ENCODE measurements at regions not wholly inside any gene's neighbourhood (a gene's known extent, or its start where the extent isn't known, plus 50 kb on each side); places are given as distances from the start of the nearest gene placed in this dataset.

- intact Hi-C loops (cut with micrococcal nuclease; ENCODE audit: unreplicated experiment), result no loop called here
- no peak for TF ChIP-seq EZH2phosphoT487 (IDR thresholded peaks at IDR 0.05; ENCODE audit: borderline replicate concordance, low read depth, low read length)
- TF ChIP-seq CTCF (conservative IDR thresholded peaks at IDR 0.05; ENCODE audit: low read length), result no peak
- Histone ChIP-seq H3K9me2 (ENCODE audit: insufficient read depth, low read length) (no peaks in the 10 kb centered on the region), H3K4me3 (ENCODE audit: low read depth, low read length, poor library complexity, severe bottlenecking) (no peak overlapping the region), H3K36me3 (ENCODE audit: insufficient read depth, low read length) (no peaks in the 10 kb centered on the region), H2AFZ (ENCODE audit: low read length) (no peak overlapping the region), H3K4me2 (ENCODE audit: low read length) (no peak overlapping the region), H3K79me2 (ENCODE audit: insufficient read depth, low read depth, low read length) (no peaks in the 10 kb centered on the region), H3K9me3 (ENCODE audit: low read length) (no peaks in the 10 kb centered on the region), H3K4me1 (ENCODE audit: insufficient read depth, low read length, poor library complexity, severe bottlenecking) (no peaks in the 10 kb centered on the region), H3K27ac (ENCODE audit: low read depth, low read length, poor library complexity, severe bottlenecking) (no peak overlapping the region), H4K20me1 (ENCODE audit: insufficient read depth, low read length) (no peaks in the 10 kb centered on the region; the same call in 1 of the 2 replicates)
- CTCF ChIA-PET (ENCODE audit: unreplicated experiment), result no interaction called here
- no TSS peak for BruUV-seq (replicated peaks)
- DNase-seq (ENCODE audit: low spot score), result no peak
- POLR2A ChIA-PET, result interaction anchor here (0.8 kb wide), 1 partner anchor 43 kb away, joined by 3 read pairs; no protein-coding TSS in a partner anchor
Measured at GRCh38 chr12:25623816-25624215, 70.7 kb upstream of the LMNTD1 start.

- intact Hi-C loops (cut with micrococcal nuclease; ENCODE audit: unreplicated experiment), result no loop called here
- POLR2A ChIA-PET, result interaction anchor here (1.1 kb wide), 1 partner anchor 464 kb away, joined by 4 read pairs; no protein-coding TSS in a partner anchor
- no peak for DNase-seq (ENCODE audit: low spot score)
- H3K4me1 ChIP-seq (ENCODE audit: insufficient read depth, low read length, poor library complexity, severe bottlenecking), result no peaks in the 10 kb centered on the region
- H3K4me2 ChIP-seq (ENCODE audit: low read length), result no peak overlapping the region
- H4K20me1 ChIP-seq (ENCODE audit: insufficient read depth, low read length), result no peaks in the 10 kb centered on the region; the same call in 1 of the 2 replicates
- no peaks in the 10 kb centered on the region for H3K79me2 ChIP-seq (ENCODE audit: insufficient read depth, low read depth, low read length)
- H3K36me3 ChIP-seq (ENCODE audit: insufficient read depth, low read length), result no peaks in the 10 kb centered on the region
- H3K9me2 ChIP-seq (ENCODE audit: insufficient read depth, low read length), result no peaks in the 10 kb centered on the region
- CTCF ChIA-PET (ENCODE audit: unreplicated experiment), result no interaction called here
- H2AFZ ChIP-seq (ENCODE audit: low read length), result no peak overlapping the region
- H3K9me3 ChIP-seq (ENCODE audit: low read length), result no peaks in the 10 kb centered on the region
- TF ChIP-seq EZH2phosphoT487 (IDR thresholded peaks at IDR 0.05; ENCODE audit: borderline replicate concordance, low read depth, low read length), result no peak
- no peak for TF ChIP-seq CTCF (conservative IDR thresholded peaks at IDR 0.05; ENCODE audit: low read length)
- no peak overlapping the region for H3K4me3 ChIP-seq (ENCODE audit: low read depth, low read length, poor library complexity, severe bottlenecking)
- no peak overlapping the region for H3K27ac ChIP-seq (ENCODE audit: low read depth, low read length, poor library complexity, severe bottlenecking)
- no TSS peak for BruUV-seq (replicated peaks)
Measured at GRCh38 chr12:25625146-25625545, 72.1 kb upstream of the LMNTD1 start.

GRCh38 chr12:25629341-25629740 lies 76.3 kb upstream of the LMNTD1 start:
- no peaks in the 10 kb centered on the region for H3K9me3 ChIP-seq (ENCODE audit: low read length)
- BruUV-seq (replicated peaks), result no TSS peak
- CTCF ChIA-PET (ENCODE audit: unreplicated experiment), result no interaction called here

More at GRCh38 chr12:25629341-25629740, 76.3 kb upstream of the LMNTD1 start:
- Histone ChIP-seq H3K36me3 (ENCODE audit: insufficient read depth, low read length) (no peaks in the 10 kb centered on the region), H3K79me2 (ENCODE audit: insufficient read depth, low read depth, low read length) (no peaks in the 10 kb centered on the region), H3K4me1 (ENCODE audit: insufficient read depth, low read length, poor library complexity, severe bottlenecking) (no peaks in the 10 kb centered on the region), H3K27ac (ENCODE audit: low read depth, low read length, poor library complexity, severe bottlenecking) (no peak overlapping the region), H3K4me2 (ENCODE audit: low read length) (no peak overlapping the region), H3K9me2 (ENCODE audit: insufficient read depth, low read length) (no peaks in the 10 kb centered on the region), H4K20me1 (ENCODE audit: insufficient read depth, low read length) (no peaks in the 10 kb centered on the region), H2AFZ (ENCODE audit: low read length) (no peak overlapping the region), H3K4me3 (ENCODE audit: low read depth, low read length, poor library complexity, severe bottlenecking) (no peak overlapping the region)
- intact Hi-C loops (cut with micrococcal nuclease; ENCODE audit: unreplicated experiment), result no loop called here
- POLR2A ChIA-PET, result interaction anchor here (0.7 to 1.1 kb wide), 2 partner anchors 12 to 557 kb away, joined by 3 to 4 read pairs; no protein-coding TSS in a partner anchor
- no peak for TF ChIP-seq CTCF (conservative IDR thresholded peaks at IDR 0.05; ENCODE audit: low read length)
- no peak for TF ChIP-seq EZH2phosphoT487 (IDR thresholded peaks at IDR 0.05; ENCODE audit: borderline replicate concordance, low read depth, low read length)
- no peak for DNase-seq (ENCODE audit: low spot score)
